Chondrocyte (in vitro differentiated cells): ENCODE measurements at regions not wholly inside any gene's neighbourhood (a gene's known extent, or its start where the extent isn't known, plus 50 kb on each side); places are given as distances from the start of the nearest gene placed in this dataset.
A peak's percentile ranks its signal among the peaks of the same experiment; 100 is the strongest.
"Not testable (repeated sequence)": the region's sequence is repeated elsewhere in the genome, so short reads cannot be mapped to it uniquely, and the experiment has no call there.

Source experiments
- DNase-seq: peaks from one replicate; pipeline ENCODE4 v3.0.0; 2021; ENCODE audit warnings: mixed read lengths, low spot score
- H3K27ac Mint-ChIP-seq: one replicate; pipeline ENCODE4 v1.8.0; 2021; ENCODE audit warnings: mild to moderate bottlenecking, moderate library complexity, mixed read lengths; ENCODE audit not compliant: unreplicated experiment
- H3K27me3 Mint-ChIP-seq: 2 replicates; pipeline ENCODE4 v1.8.0; 2021; ENCODE audit warnings: low read depth, mixed read lengths
- H3K36me3 Mint-ChIP-seq: 2 replicates; pipeline ENCODE4 v1.8.0; 2021; ENCODE audit warnings: low read depth, mixed read lengths
- H3K4me1 Mint-ChIP-seq: 2 replicates; pipeline ENCODE4 v1.8.0; 2021; ENCODE audit warnings: low read depth, mild to moderate bottlenecking, mixed read lengths
- H3K4me3 Mint-ChIP-seq: one replicate; pipeline ENCODE4 v1.8.0; 2021; ENCODE audit warnings: mild to moderate bottlenecking, moderate library complexity, mixed read lengths; ENCODE audit not compliant: unreplicated experiment
- H3K9me3 Mint-ChIP-seq: 2 replicates; pipeline ENCODE4 v1.8.0; 2021; ENCODE audit warnings: low read depth, mixed read lengths
- CTCF ChIP-seq: fragments of 200-600 bp; sonication (generic); IDR thresholded peaks from 2 replicates; pipeline ENCODE4 v1.5.0; 2021; ENCODE audit warnings: antibody characterized with exemption, mild to moderate bottlenecking, moderate library complexity

DNA sequence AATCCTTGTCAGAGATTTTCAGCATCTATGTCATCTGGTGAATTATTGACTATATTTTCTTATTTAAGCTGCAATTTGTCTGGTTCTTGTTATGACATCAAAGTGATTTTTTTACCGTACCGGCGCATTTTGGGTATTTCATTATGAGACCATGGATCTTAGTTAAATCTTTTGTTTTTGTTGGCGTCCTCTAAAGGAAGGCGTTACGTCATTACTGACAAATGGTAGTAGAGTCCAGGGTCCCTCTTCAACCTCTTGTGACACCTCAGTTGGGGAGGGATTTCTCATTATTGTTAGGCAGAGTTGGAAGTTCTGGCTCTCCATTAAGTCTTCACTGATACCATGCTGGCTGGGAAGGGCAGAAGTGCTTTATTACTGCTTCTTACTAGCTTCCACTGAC is 175.8 kb upstream of the MMADHC start:
- TF ChIP-seq CTCF: no peak
- peaks cover 16% of the 10 kb centered on the region for H3K4me1 Mint-ChIP-seq

GRCh38 chr2:149761611-149762010 is 174.0 kb upstream of the MMADHC start:
- DNase-seq: no peak
- no peaks in the 10 kb centered on the region for H3K4me1 Mint-ChIP-seq
- no peak overlapping the region for H3K27ac Mint-ChIP-seq
- no peaks in the 10 kb centered on the region for H3K36me3 Mint-ChIP-seq
- TF ChIP-seq CTCF: no peak
- no peaks in the 10 kb centered on the region for H3K9me3 Mint-ChIP-seq
- no peaks in the 10 kb centered on the region for H3K27me3 Mint-ChIP-seq
- no peak overlapping the region for H3K4me3 Mint-ChIP-seq

More for the DNA sequence above, 175.8 kb upstream of the MMADHC start:
- Mint-ChIP-seq H3K36me3 (no peaks in the 10 kb centered on the region), H3K27me3 (no peaks in the 10 kb centered on the region), H3K9me3 (no peaks in the 10 kb centered on the region), H3K4me3 (no peak overlapping the region), H3K27ac (no peak overlapping the region)
- no peak for DNase-seq

- H3K36me3 Mint-ChIP-seq, DNase-seq, H3K27ac Mint-ChIP-seq, H3K4me3 Mint-ChIP-seq, H3K27me3 Mint-ChIP-seq, H3K4me1 Mint-ChIP-seq: not testable (repeated sequence)
- peaks cover 10% of the 10 kb centered on the region for H3K9me3 Mint-ChIP-seq
Measured at GRCh38 chr2:149759382-149759781, 171.8 kb upstream of the MMADHC start.

DNA sequence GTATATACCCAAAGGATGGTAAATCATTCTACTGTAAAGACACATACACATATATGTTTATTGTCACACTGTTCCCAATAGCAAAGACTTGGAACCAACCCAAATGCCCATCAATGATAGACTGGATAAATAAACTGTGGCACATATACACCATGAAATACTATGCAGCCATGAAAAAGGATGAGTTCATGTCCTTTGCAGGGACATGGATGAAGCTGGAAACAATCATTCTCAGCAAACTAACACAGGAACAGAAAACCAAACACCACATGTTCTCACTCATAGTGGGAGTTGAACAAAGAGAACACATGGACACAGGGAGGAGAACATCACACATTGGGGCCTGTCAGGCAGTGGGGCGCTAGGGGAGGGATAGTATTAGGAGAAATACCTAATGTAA is 167.1 kb upstream of the MMADHC start:
- H3K27me3 Mint-ChIP-seq, H3K4me3 Mint-ChIP-seq, H3K27ac Mint-ChIP-seq, H3K4me1 Mint-ChIP-seq, H3K36me3 Mint-ChIP-seq, DNase-seq: not testable (repeated sequence)
- H3K9me3 Mint-ChIP-seq: peaks cover 16% of the 10 kb centered on the region

DNA sequence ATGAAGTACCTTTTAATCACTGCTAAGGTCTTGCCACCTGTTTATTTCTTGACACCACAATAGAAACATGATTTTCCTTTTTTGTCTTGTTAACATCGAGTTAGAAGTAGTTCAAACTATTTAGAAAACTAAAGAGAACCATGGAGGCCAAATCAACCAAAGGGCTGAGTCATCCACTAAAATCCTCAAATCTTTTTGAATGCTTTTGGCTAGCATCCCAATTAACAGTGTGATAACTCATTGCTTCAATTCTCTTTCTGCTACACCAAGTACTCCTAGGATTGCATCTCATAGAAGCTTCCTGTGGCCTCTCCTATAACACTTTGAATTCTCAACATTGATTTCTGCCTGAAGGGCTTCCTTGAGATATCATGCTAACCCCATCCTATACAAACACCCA is 159.9 kb upstream of the MMADHC start:
- Mint-ChIP-seq H3K27ac (no peak overlapping the region), H3K4me1 (peaks cover 52% of the 10 kb centered on the region), H3K27me3 (no peaks in the 10 kb centered on the region), H3K9me3 (no peaks in the 10 kb centered on the region), H3K4me3 (no peak overlapping the region), H3K36me3 (no peaks in the 10 kb centered on the region)
- DNase-seq: no peak
- TF ChIP-seq CTCF: no peak

DNA sequence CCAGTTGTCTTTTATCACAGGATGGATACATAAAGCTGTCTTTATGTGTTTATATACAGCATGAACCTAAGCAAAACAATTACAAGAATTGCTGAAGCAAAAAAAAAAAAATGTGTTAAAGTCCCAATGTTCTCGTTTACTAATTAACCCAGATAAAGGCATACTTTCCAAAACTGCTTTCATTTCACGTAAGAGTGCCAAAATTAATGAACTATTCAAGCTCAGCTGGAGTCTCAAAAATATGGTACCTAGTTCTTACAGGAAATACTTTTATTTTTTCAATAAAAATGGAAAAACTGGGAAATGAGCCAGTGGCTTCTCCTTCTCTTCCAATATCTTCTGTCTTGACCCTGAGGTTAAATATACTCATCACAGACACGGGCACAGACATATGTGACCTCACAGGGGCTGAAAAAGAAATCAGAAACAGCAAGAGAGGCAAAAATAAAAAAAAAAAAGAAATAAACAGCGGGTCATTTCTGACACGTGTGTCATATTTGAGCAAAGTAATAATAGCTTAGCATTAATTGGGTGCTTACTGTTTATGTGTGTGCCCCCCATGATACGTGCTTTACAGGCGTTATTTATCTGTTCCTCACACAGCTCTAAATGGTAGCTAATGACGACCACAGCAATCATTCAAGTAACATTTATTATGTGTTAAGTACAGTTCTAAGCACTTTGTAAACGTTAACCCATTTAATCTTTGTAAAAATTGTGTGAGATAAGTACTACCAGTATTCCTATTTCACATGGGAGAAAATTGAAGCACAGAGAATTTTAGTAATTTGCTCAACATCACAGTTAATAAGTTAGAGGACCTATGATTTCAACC is 158.0 kb upstream of the MMADHC start:
- H3K4me1 Mint-ChIP-seq: peaks cover 68% of the 10 kb centered on the region
- no peaks in the 10 kb centered on the region for H3K27me3 Mint-ChIP-seq
- no peak for TF ChIP-seq CTCF
- peak overlapping the region; percentile 80 for H3K27ac Mint-ChIP-seq
- H3K9me3 Mint-ChIP-seq: no peaks in the 10 kb centered on the region
- H3K4me3 Mint-ChIP-seq: no peak overlapping the region
- no peaks in the 10 kb centered on the region for H3K36me3 Mint-ChIP-seq
- no peak for DNase-seq
